Transverse colon (tissue), 4 donors: ENCODE measurements at regions not wholly inside any gene's neighbourhood (a gene's known extent, or its start where the extent isn't known, plus 50 kb on each side); places are given as distances from the start of the nearest gene placed in this dataset.
A peak's percentile ranks its signal among the peaks of the same experiment; 100 is the strongest.

Source experiments
- DNase-seq: peaks from one replicate; pipeline ENCODE4 v3.0.0-alpha.2; 2019
- H3K27ac ChIP-seq, 4 donors: fragments of 200-600 bp; sonication (generic); 2 replicates each; pipeline ENCODE4 v1.5.1; 2016 to 2018; ENCODE audit warnings: inconsistent platforms in 4 of 4
- H3K27me3 ChIP-seq: fragments of 200-600 bp; sonication (generic); 2 replicates; pipeline ENCODE4 v1.5.1; 2017; ENCODE audit warnings: inconsistent platforms
- H3K36me3 ChIP-seq, 4 donors: fragments of 200-600 bp; sonication (generic); 2 replicates each; pipeline ENCODE4 v1.5.1; 2017 to 2019; ENCODE audit warnings: inconsistent platforms in 4 of 4
- H3K4me1 ChIP-seq, 4 donors: fragments of 200-600 bp; sonication (generic); 2 replicates each; pipeline ENCODE4 v1.5.1; 2017 to 2020; ENCODE audit warnings: inconsistent platforms in 4 of 4
- H3K4me3 ChIP-seq, 4 donors: fragments of 200-600 bp; sonication (generic); 1 replicate in 1 of 4; 2 replicates in 3 of 4; pipeline versions ENCODE4 v1.5.1 to v1.6.1; 2017 to 2019; ENCODE audit warnings: inconsistent platforms in 4 of 4
- H3K9me3 ChIP-seq, 2 donors: fragments of 200-600 bp; sonication (generic); 2 replicates each; pipeline ENCODE4 v1.5.1; 2017 to 2019; ENCODE audit warnings: inconsistent platforms in 2 of 2
- CTCF ChIP-seq, 5 experiments: fragments of 200-600 bp in 3 of 5; fragments of 450-650 bp in 2 of 5; sonication (generic) in 3 of 5; IDR thresholded peaks; 1 replicate in 2 of 5; 2 replicates in 3 of 5; pipeline ENCODE4 v1.5.1; 2016 to 2017; ENCODE audit warnings: antibody characterized with exemption in 5 of 5, inconsistent platforms in 3 of 5, mild to moderate bottlenecking in 2 of 5, moderate library complexity in 1 of 5
- EP300 ChIP-seq: sonication (generic); formaldehyde crosslinking; IDR thresholded peaks from one replicate; pipeline ENCODE4 v1.6.1; 2017; ENCODE audit warnings: antibody characterized with exemption, low read depth
- POLR2A ChIP-seq: fragments of 450-650 bp; IDR thresholded peaks from one replicate; pipeline ENCODE4 v1.6.1; 2016; ENCODE audit warnings: antibody characterized with exemption, mild to moderate bottlenecking, moderate library complexity
- POLR2AphosphoS5 ChIP-seq, 3 donors: sonication (generic); formaldehyde crosslinking; IDR thresholded peaks; one replicate each; pipeline ENCODE4 v1.6.1; 2016; ENCODE audit warnings: antibody characterized with exemption in 3 of 3
- WGBS, 2 donors: methylation state at CpG; one replicate each; pipeline ENCODE4 v1.1.5; 2018; ENCODE audit warnings: low coverage in 1 of 2; 5-methylcytosine and 5-hydroxymethylcytosine counted together
- in situ Hi-C, 4 donors: fragments of 200-750 bp; cut with MboI; loops; one replicate each; pipeline versions ENCODE4 v1.15.0 to v1.15.1; 2017; ENCODE audit warnings: low sequenced_read_pairs in 3 of 4, low pct_ligation_motif_present in 1 of 4, low pct_unique_long_range_greater_than_20kb in 1 of 4
- intact Hi-C: fragments of 100-400 bp; cut with DNase I; formaldehyde crosslinking; loops from one replicate; pipeline ENCODE4 v1.15.1; 2023; ENCODE audit warnings: low total_unique reads

GRCh38 chr5:174522480-174523260 is 201.7 kb upstream of the MSX2 start:
- no peaks in the 10 kb centered on the region for H3K36me3 ChIP-seq
- in situ Hi-C loops = no loop called here
- no peaks in the 10 kb centered on the region for H3K4me1 ChIP-seq
- no peak for TF ChIP-seq POLR2AphosphoS5 (IDR thresholded peaks at IDR 0.05)
- intact Hi-C loops = no loop called here
- no peak overlapping the region for H3K27ac ChIP-seq
- peaks cover 13% of the 10 kb centered on the region for H3K27me3 ChIP-seq
- no peak for DNase-seq
- H3K9me3 ChIP-seq = no peaks in the 10 kb centered on the region
- H3K4me3 ChIP-seq = no peak overlapping the region
- WGBS, 2 donors = 31 to 39% methylated on average over 2 of the region's 2 CpGs

GRCh38 chr5:174523311-174524071 is 200.9 kb upstream of the MSX2 start:
- H3K36me3 ChIP-seq = no peaks in the 10 kb centered on the region
- H3K4me1 ChIP-seq = no peaks in the 10 kb centered on the region
- intact Hi-C loops = no loop called here
- H3K4me3 ChIP-seq = no peak overlapping the region
- DNase-seq = no peak
- WGBS, 2 donors = 27 to 38% methylated on average over 3 to 6 of the region's 6 CpGs
- peaks cover 13% of the 10 kb centered on the region for H3K27me3 ChIP-seq
- peak in 1 of 5 experiments; percentile 9 for TF ChIP-seq CTCF (IDR thresholded peaks at IDR 0.05)
- no peak for TF ChIP-seq EP300
- in situ Hi-C loops = no loop called here
- H3K27ac ChIP-seq = no peak overlapping the region
- no peaks in the 10 kb centered on the region for H3K9me3 ChIP-seq

- Histone ChIP-seq H3K9me3 (no peaks in the 10 kb centered on the region), H3K27ac (no peak overlapping the region), H3K4me1 (no peaks in the 10 kb centered on the region), H3K27me3 (peaks cover 10% of the 10 kb centered on the region), H3K36me3 (no peaks in the 10 kb centered on the region), H3K4me3 (no peak overlapping the region)
- intact Hi-C loops = no loop called here
- in situ Hi-C loops = no loop called here
- TF ChIP-seq EP300 (no peak), CTCF (IDR thresholded peaks at IDR 0.05) (no peak), POLR2AphosphoS5 (IDR thresholded peaks at IDR 0.05) (no peak), POLR2A (no peak)
- 49 to 59% methylated on average over 4 of the region's 4 CpGs for WGBS, 2 donors
- DNase-seq = no peak
Measured at GRCh38 chr5:174524351-174524750, 200.0 kb upstream of the MSX2 start.

- no peaks in the 10 kb centered on the region for H3K27me3 ChIP-seq
- in situ Hi-C loops (no loop called here), intact Hi-C loops (no loop called here)
- TF ChIP-seq POLR2A (no peak), EP300 (no peak), POLR2AphosphoS5 (IDR thresholded peaks at IDR 0.05) (no peak), CTCF (IDR thresholded peaks at IDR 0.05) (no peak)
- DNase-seq = no peak
- 40 to 71% methylated on average over 1 to 4 of the region's 4 CpGs for WGBS, 2 donors
- no peak overlapping the region for H3K27ac ChIP-seq
- no peaks in the 10 kb centered on the region for H3K9me3 ChIP-seq
- H3K4me3 ChIP-seq = no peak overlapping the region
- H3K36me3 ChIP-seq = no peaks in the 10 kb centered on the region
- no peaks in the 10 kb centered on the region for H3K4me1 ChIP-seq
Measured at GRCh38 chr5:174526177-174526576, 198.2 kb upstream of the MSX2 start.
